Osteoblast (primary cell): ENCODE measurements at regions not wholly inside any gene's neighbourhood (a gene's known extent, or its start where the extent isn't known, plus 50 kb on each side); places are given as distances from the start of the nearest gene placed in this dataset.
"Not testable (repeated sequence)": the region's sequence is repeated elsewhere in the genome, so short reads cannot be mapped to it uniquely, and the experiment has no call there.

Experiments used
- DNase-seq: peaks from one replicate; pipeline ENCODE4 v3.0.0; 2011; ENCODE audit warnings: low spot score, mixed read lengths; ENCODE audit not compliant: insufficient read length; ENCODE audit errors: missing footprints
- H2AFZ ChIP-seq: 2 replicates; pipeline ENCODE4 v1.6.0; 2011; ENCODE audit warnings: mild to moderate bottlenecking, low read length
- H3K27ac ChIP-seq: 2 replicates; pipeline ENCODE4 v1.5.1; 2011; ENCODE audit warnings: mild to moderate bottlenecking, low read depth, low read length, moderate library complexity
- H3K27me3 ChIP-seq: 2 replicates; pipeline ENCODE4 v1.6.0; 2012; ENCODE audit warnings: mild to moderate bottlenecking, control low read depth, inconsistent platforms, low read length, moderate library complexity; ENCODE audit not compliant: insufficient read depth
- H3K36me3 ChIP-seq: 2 replicates; pipeline ENCODE4 v1.5.1; 2011; ENCODE audit warnings: mild to moderate bottlenecking, low read length, control low read depth, moderate library complexity; ENCODE audit not compliant: insufficient read depth
- H3K4me1 ChIP-seq: 2 replicates; pipeline ENCODE4 v1.5.1; 2011; ENCODE audit warnings: mild to moderate bottlenecking, low read length, control low read depth, moderate library complexity; ENCODE audit not compliant: insufficient read depth
- H3K4me2 ChIP-seq: 2 replicates; pipeline ENCODE4 v1.6.0; 2011; ENCODE audit warnings: mild to moderate bottlenecking, low read length; ENCODE audit not compliant: insufficient read depth
- H3K4me3 ChIP-seq: fragments of 200-600 bp; sonication (generic); 3 replicates; pipeline ENCODE4 v1.5.1; 2012; ENCODE audit warnings: mild to moderate bottlenecking, low read length, inconsistent platforms; ENCODE audit not compliant: insufficient read depth
- H3K79me2 ChIP-seq: 2 replicates; pipeline ENCODE4 v1.6.0; 2012; ENCODE audit warnings: mild to moderate bottlenecking, low read length, control low read depth, inconsistent platforms; ENCODE audit not compliant: insufficient read depth
- H3K9me3 ChIP-seq: 2 replicates; pipeline ENCODE4 v1.5.1; 2011; ENCODE audit warnings: low read depth, low read length, control low read depth
- H4K20me1 ChIP-seq: 2 replicates; pipeline ENCODE4 v1.6.0; 2012; ENCODE audit warnings: mild to moderate bottlenecking, low read length, control low read depth; ENCODE audit not compliant: insufficient read depth
- CTCF ChIP-seq: IDR thresholded peaks from 2 replicates; pipeline ENCODE4 v1.5.1; 2011; ENCODE audit warnings: mild to moderate bottlenecking, low read depth, low read length, moderate library complexity; ENCODE audit errors: extremely low read depth

- H3K27ac ChIP-seq, result no peak overlapping the region
- no peaks in the 10 kb centered on the region for H3K36me3 ChIP-seq
- H2AFZ ChIP-seq, result no peak overlapping the region
- H3K4me3 ChIP-seq, result no peak overlapping the region
- no peak for DNase-seq
- no peaks in the 10 kb centered on the region for H3K79me2 ChIP-seq
- H3K9me3 ChIP-seq, result no peaks in the 10 kb centered on the region
- TF ChIP-seq CTCF, result no peak
- no peak overlapping the region for H3K4me2 ChIP-seq
- no peaks in the 10 kb centered on the region for H3K4me1 ChIP-seq
- no peaks in the 10 kb centered on the region for H4K20me1 ChIP-seq
- H3K27me3 ChIP-seq, result peaks cover 64% of the 10 kb centered on the region
Observed at GRCh38 chr19:41518141-41518540, 57.8 kb upstream of the CEACAM21 start.

- H3K4me2 ChIP-seq, H3K4me1 ChIP-seq, H4K20me1 ChIP-seq, H3K79me2 ChIP-seq, H3K36me3 ChIP-seq, DNase-seq, H3K4me3 ChIP-seq, H3K27ac ChIP-seq, H3K9me3 ChIP-seq, H2AFZ ChIP-seq: not testable (repeated sequence)
- peaks cover 48% of the 10 kb centered on the region for H3K27me3 ChIP-seq
Observed at GRCh38 chr19:41521138-41521930, 54.6 kb upstream of the CEACAM21 start.

- no peaks in the 10 kb centered on the region for H3K79me2 ChIP-seq
- H3K36me3 ChIP-seq, result no peaks in the 10 kb centered on the region
- H2AFZ ChIP-seq, result no peak overlapping the region
- H3K4me1 ChIP-seq, result no peaks in the 10 kb centered on the region
- H3K9me3 ChIP-seq, result no peaks in the 10 kb centered on the region
- TF ChIP-seq CTCF, result no peak
- no peak for DNase-seq
- no peak overlapping the region for H3K4me2 ChIP-seq
- H4K20me1 ChIP-seq, result no peaks in the 10 kb centered on the region
- peaks cover 43% of the 10 kb centered on the region for H3K27me3 ChIP-seq
- no peak overlapping the region for H3K4me3 ChIP-seq
- no peak overlapping the region for H3K27ac ChIP-seq
Observed at GRCh38 chr19:41521931-41522555, 53.9 kb upstream of the CEACAM21 start.

GRCh38 chr19:41525989-41526388 is 50.0 kb upstream of the CEACAM21 start:
- Histone ChIP-seq H3K4me3 (no peak overlapping the region), H3K27ac (no peak overlapping the region), H3K4me1 (no peaks in the 10 kb centered on the region), H3K36me3 (no peaks in the 10 kb centered on the region), H3K27me3 (peaks cover 33% of the 10 kb centered on the region), H2AFZ (no peak overlapping the region), H3K79me2 (no peaks in the 10 kb centered on the region), H3K4me2 (no peak overlapping the region), H4K20me1 (no peaks in the 10 kb centered on the region), H3K9me3 (no peaks in the 10 kb centered on the region)
- DNase-seq, result no peak
- no peak for TF ChIP-seq CTCF
